Urinary bladder (tissue), 3 donors: ENCODE measurements at regions not wholly inside any gene's neighbourhood (a gene's known extent, or its start where the extent isn't known, plus 50 kb on each side); places are given as distances from the start of the nearest gene placed in this dataset.
"Not testable (repeated sequence)": the region's sequence is repeated elsewhere in the genome, so short reads cannot be mapped to it uniquely, and the experiment has no call there.

Source experiments
- DNase-seq: peaks from one replicate; pipeline ENCODE4 v3.0.0-alpha.2; 2015; ENCODE audit errors: extremely low spot score
- H3K27ac ChIP-seq: one replicate; pipeline ENCODE4 v1.5.1; 2013; ENCODE audit warnings: low read depth, mild to moderate bottlenecking, moderate library complexity
- H3K36me3 ChIP-seq: one replicate; pipeline ENCODE4 v1.6.1; 2013; ENCODE audit warnings: mild to moderate bottlenecking, moderate library complexity; ENCODE audit not compliant: insufficient read depth
- H3K4me1 ChIP-seq: one replicate; pipeline ENCODE4 v1.6.1; 2013; ENCODE audit warnings: mild to moderate bottlenecking, moderate library complexity; ENCODE audit not compliant: insufficient read depth
- H3K4me3 ChIP-seq: one replicate; pipeline ENCODE4 v1.5.1; 2013; ENCODE audit warnings: low read depth, low read length
- WGBS: extraction: QIAGEN DNeasy Blood & Tissue Kit; methylation state at CpG from one replicate; pipeline ENCODE4 v1.1.7; 2013; 5-methylcytosine and 5-hydroxymethylcytosine counted together
- donor health status: healthy with polysubstance abuse.
- donor health status: healthy.

DNA sequence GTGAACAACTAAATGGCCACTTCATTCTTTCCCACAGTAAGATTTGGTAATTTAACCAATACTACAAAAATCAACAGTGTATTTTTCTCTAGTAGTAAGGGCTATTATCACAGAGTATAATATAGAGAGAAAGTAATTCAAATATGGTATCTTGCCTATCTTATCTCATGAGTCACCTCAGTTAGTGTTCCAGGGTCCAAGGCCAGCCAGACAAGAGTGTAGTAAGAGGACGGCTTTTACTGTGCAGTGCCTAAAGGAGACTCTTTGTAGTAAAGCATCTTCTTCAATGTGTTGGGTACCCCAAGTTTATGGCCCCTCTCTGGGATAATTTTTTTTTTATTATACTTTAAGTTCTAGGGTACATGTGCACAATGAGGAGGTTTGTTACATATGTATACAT lies 607.4 kb downstream of the PKHD1 start:
- DNase-seq = no peak
- Histone ChIP-seq H3K4me3 (no peak overlapping the region), H3K36me3 (no peaks in the 10 kb centered on the region), H3K27ac (no peak overlapping the region), H3K4me1 (no peaks in the 10 kb centered on the region)
- 82% methylated on average over 1 of the region's 1 CpG for WGBS

DNA sequence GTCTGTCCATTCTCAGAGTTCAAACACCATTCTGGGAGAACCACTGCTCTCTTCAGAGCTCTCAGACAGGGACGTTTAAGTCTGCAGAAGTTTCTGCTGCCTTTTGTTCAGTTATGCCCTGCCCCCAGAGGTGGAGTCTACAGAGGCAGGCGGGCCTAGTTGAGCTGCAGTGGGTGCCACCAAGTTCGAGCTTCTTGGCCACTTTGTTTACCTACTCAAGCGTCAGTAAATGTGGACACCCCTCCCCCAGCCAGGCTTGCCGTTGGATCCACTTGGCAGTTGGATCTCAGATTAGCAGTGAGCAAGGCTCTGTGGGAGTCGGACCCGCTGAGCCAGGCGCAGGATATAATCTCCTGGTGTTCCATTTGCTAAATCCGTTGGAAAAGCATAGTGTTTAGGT lies 601.5 kb downstream of the PKHD1 start:
- DNase-seq, H3K4me1 ChIP-seq, H3K27ac ChIP-seq, H3K36me3 ChIP-seq, H3K4me3 ChIP-seq: not testable (repeated sequence)
- WGBS = 90% methylated on average over 9 of the region's 9 CpGs

DNA sequence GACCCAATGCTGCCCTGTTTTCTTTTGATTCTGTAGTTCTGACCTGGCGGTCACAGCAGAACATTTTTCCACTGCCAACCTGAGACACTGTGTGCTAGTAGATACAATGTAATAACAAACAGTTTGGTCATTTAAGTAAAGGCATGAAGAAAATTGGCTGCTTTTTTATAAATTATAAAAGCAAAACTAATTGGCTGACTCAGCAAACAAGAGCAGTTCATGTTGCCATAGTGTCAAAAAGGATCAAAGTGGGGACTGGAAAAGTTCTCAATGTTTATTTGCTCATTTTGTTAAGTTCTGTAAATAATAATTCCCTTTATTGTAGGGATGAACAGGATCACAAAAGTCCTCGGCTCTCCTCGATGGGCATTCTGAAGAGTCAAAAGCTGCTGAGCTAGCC lies 599.5 kb downstream of the PKHD1 start:
- no peak overlapping the region for H3K27ac ChIP-seq
- H3K4me1 ChIP-seq = no peaks in the 10 kb centered on the region
- DNase-seq = no peak
- no peaks in the 10 kb centered on the region for H3K36me3 ChIP-seq
- WGBS = 90% methylated on average over 3 of the region's 3 CpGs
- H3K4me3 ChIP-seq = no peak overlapping the region

DNA sequence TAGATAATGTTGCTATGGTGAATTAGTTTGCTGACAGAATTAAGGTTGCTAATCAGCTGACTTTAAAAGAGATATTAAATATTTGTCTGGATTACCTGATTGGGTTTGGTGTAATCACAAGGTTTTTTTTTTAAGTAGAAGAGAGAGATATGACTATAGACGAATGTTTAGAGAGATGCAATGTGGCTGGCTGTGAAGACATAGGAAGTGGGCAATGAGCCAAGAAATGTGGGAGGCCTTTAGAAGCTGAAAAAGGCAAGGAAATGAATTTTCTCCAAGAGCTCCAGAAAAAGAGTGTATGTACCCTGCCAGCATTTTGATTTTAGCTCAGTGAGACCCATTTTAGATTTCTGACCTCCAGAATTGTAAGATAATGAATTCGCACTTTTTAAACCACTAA lies 598.3 kb downstream of the PKHD1 start:
- Histone ChIP-seq H3K4me1 (no peaks in the 10 kb centered on the region), H3K4me3 (no peak overlapping the region), H3K36me3 (no peaks in the 10 kb centered on the region), H3K27ac (no peak overlapping the region)
- WGBS = 43% methylated on average over 2 of the region's 2 CpGs
- DNase-seq = no peak

DNA sequence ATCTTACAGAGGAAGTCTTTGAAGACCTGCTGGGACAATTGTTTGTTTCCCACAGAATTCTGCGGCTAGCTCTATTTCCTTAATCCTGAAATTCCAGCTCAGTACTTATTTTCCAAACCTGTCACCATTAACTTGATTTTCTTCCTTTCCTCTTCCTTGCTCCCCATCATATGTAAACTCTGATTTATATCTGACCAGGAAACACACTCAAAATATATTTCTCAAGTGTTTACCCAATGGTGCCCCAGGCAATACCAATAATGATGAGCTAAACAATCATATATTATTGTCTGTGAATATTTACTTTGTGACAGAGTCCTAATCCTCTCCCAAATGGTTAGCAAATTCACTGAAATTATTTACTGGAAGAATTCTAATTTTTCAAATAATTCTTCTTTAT lies 597.3 kb downstream of the PKHD1 start:
- 58% methylated on average over 1 of the region's 1 CpG for WGBS
- Histone ChIP-seq H3K4me1 (no peaks in the 10 kb centered on the region), H3K36me3 (no peaks in the 10 kb centered on the region), H3K27ac (no peak overlapping the region), H3K4me3 (no peak overlapping the region)
- no peak for DNase-seq

DNA sequence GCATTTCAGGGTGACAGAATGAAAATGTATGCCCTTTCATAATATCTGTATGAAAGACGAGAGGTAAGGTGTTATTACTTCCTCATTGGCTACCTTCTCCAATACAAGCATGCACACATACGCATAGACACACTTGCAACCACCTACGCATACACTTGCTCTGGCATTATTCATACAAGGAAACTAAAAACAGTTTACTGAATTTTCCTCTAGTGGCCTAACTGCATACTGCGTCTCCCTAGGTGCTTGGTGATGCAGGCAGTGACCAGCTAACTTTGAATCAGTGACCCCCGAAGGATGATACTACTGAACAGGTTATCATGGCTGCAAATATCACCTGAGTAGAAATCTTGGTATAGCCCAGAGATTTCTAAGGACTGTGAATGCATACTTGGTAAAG lies 593.1 kb downstream of the PKHD1 start:
- 86% methylated on average over 5 of the region's 5 CpGs for whole genome bisulfite sequencing
- Histone ChIP-seq H3K36me3 (no peaks in the 10 kb centered on the region), H3K27ac (no peak overlapping the region), H3K4me3 (no peak overlapping the region), H3K4me1 (no peaks in the 10 kb centered on the region)
- DNase-seq = no peak

DNA sequence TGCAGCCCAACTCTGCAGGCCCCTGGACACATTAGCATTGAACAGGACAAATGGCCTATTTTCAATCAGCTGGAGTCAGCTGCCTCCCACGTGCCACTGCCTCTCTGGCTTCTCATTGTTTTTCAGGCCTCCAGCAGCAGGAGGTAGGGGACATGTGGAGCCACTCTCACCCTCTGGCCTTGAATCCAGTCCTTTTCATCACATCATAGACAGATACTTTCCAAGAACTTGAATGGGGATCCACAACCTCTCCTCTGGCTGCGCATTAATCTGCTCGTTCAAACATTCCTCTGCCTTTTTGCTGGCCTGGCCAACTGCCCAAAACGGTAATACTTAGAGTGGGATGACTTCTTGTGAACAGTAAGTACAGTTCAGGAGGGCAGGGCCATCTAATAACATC lies 592.3 kb downstream of the PKHD1 start:
- no peak overlapping the region for H3K4me3 ChIP-seq
- no peak for DNase-seq
- H3K27ac ChIP-seq = no peak overlapping the region
- no peaks in the 10 kb centered on the region for H3K36me3 ChIP-seq
- no peaks in the 10 kb centered on the region for H3K4me1 ChIP-seq
- 25% methylated on average over 4 of the region's 4 CpGs for WGBS

DNA sequence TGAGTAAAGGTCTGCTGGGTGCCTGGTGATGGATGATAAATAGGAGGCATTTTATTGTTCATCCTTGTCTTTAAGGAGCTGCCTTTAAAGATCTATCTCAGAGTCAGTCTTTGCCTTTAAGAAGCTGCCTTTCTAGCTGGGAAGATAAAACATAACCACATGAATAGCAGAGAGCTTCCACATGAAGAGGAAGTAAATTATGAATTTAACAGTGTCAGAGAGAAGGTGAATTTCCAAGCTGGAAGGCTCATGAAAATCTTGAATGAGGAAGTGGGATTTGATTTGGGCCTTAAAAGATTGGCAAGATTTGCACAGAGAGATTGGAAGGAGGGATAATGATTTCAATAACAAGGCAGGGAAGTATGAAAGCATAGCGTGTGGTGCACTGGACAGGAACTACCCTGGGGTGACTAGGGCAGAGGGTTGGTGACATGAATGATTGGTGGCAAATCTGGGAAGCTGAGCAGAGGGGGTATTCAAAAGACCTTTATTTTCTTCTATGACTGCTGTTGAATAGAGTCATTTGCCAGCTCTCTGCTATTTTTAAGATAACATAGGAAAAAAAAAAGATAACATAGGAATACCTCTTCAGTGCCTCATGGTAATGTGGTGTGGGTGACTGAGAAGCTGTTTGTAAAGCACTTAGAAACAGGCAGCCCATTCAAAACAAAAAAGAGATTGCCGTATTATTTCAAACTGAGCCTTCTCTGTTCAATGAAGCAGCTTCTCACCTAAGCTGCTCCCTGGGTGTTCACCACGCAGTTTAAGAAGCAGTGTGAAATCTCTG lies 591.6 kb downstream of the PKHD1 start:
- no peaks in the 10 kb centered on the region for H3K36me3 ChIP-seq
- no peaks in the 10 kb centered on the region for H3K4me1 ChIP-seq
- 52% methylated on average over 3 of the region's 3 CpGs for WGBS
- no peak for DNase-seq
- H3K4me3 ChIP-seq = no peak overlapping the region
- H3K27ac ChIP-seq = no peak overlapping the region

DNA sequence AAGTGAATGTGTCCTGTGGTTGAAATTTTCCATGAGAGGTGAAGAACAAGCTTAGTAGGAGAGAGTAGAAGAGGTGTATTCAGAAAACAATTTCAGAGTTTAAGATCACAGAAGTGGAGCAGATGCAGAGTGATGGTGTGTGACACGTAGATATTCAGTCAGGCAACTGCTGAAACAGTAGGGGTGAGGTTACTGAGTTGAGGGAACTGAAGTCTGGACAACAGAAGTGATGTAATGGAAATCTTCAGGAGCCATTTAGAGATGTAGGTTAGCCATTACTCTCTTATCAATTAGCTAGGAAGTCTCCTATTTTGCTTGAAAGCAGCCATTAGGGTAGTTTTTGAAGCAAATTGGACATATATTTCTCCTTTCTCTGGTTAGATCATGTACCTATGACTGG lies 584.4 kb downstream of the PKHD1 start:
- WGBS = 60% methylated on average over 1 of the region's 1 CpG
- Histone ChIP-seq H3K27ac (no peak overlapping the region), H3K36me3 (no peaks in the 10 kb centered on the region), H3K4me3 (no peak overlapping the region), H3K4me1 (no peaks in the 10 kb centered on the region)
- no peak for DNase-seq

DNA sequence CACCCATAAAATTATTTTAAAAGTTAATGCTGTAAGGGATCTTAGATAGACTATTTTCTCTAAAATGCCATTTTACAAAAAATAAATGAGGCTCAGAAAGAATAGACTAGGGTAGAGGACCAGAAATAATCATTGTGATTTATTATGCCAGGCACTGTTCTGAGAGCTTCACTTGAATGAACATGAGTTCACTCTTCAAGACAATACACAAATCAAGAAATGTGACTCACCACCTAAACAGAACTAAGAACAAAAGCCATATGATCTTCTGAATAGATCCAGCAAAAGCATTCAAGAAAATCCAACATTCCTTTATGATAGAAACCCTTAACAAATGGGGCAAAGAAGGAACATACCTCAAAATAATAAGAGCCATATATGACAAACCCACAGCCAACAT lies 582.0 kb downstream of the PKHD1 start:
- DNase-seq = no peak
- H3K27ac ChIP-seq = no peak overlapping the region
- no peaks in the 10 kb centered on the region for H3K4me1 ChIP-seq
- H3K36me3 ChIP-seq = no peaks in the 10 kb centered on the region
- H3K4me3 ChIP-seq = no peak overlapping the region

DNA sequence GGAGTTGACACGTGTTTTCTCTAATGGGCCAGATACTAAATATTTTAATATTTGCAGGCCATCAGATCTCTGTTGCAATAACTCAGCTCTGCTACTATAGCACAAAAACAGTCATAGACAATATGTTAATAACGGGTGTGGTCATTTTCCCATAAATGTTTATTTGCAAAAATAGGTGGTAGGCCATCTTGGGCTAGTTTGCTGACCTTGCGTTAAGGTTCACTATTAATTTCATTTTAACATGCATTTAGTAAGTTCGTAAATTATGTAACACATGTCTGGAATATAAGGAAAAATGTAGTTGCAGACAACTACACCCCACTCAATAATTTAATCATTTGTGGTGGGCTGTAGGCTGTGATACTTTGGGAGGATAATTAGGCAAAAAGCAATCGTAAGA lies 577.8 kb downstream of the PKHD1 start:
- Histone ChIP-seq H3K4me1 (no peaks in the 10 kb centered on the region), H3K27ac (no peak overlapping the region), H3K36me3 (no peaks in the 10 kb centered on the region), H3K4me3 (no peak overlapping the region)
- no peak for DNase-seq
- WGBS = 88% methylated on average over 5 of the region's 5 CpGs

DNA sequence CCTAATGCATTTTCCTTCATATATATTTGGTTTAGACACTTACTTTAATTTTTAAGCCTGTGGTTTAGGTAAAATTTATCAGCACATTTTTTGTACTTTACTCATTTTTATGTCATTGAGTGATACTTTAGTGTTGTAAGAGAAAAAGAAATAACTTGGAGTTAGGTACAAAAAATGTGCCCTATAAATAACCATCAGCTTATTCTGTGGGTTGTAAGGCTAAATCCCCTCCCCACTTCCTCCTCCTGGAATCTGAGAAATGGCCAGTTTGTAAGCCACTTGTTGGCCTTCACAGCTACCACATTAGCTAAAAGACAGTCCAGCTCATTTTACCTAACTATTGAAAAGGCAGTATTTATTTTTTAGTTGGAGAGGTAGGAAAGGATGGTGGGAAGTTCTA lies 576.3 kb downstream of the PKHD1 start:
- H3K4me1 ChIP-seq = no peaks in the 10 kb centered on the region
- no peak for DNase-seq
- no peak overlapping the region for H3K27ac ChIP-seq
- H3K36me3 ChIP-seq = no peaks in the 10 kb centered on the region
- H3K4me3 ChIP-seq = no peak overlapping the region

DNA sequence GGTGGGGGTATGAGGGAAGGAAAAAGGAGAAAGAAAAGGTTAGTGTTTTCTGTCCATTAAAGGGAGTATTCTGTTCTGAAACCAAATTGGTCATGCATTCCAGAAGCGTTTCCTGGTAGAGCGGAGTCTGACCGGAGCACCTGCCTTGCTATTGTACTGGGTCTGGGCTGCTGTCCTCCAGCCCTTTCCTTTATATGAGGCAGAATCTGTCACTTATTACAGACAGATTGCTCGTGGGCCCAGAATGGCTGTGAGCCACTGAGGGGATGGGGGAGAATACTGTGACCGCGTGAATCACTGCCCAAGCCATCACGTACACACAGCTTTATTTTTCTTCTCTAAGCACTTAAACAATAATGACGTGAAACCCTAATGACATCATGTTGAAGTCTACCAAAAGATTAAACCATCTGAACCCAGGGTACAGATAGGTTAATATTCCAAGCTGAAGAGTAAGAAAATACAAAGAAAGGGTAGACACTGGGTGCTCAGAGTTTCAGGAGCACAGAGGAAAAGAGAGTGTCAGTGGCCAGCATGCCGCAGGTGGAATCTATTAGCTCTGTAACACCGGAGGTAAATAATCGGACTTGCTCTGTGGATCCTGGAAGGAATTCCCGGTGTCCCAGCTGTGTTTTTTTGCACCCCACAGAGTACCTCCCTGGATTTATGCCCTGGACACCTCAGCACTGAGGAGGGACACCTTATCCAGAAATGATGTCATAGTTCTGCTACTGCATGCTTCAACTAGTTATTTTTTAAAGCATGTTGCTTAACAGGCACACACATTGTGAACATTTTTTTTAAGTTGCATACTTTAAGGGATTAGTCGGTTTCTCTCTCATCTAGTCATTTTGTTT lies 573.3 kb downstream of the PKHD1 start:
- WGBS = 54% methylated on average over 13 of the region's 13 CpGs
- Histone ChIP-seq H3K4me3 (no peak overlapping the region), H3K4me1 (no peaks in the 10 kb centered on the region), H3K36me3 (no peaks in the 10 kb centered on the region), H3K27ac (no peak overlapping the region)
- peak; percentile 18 for DNase-seq

DNA sequence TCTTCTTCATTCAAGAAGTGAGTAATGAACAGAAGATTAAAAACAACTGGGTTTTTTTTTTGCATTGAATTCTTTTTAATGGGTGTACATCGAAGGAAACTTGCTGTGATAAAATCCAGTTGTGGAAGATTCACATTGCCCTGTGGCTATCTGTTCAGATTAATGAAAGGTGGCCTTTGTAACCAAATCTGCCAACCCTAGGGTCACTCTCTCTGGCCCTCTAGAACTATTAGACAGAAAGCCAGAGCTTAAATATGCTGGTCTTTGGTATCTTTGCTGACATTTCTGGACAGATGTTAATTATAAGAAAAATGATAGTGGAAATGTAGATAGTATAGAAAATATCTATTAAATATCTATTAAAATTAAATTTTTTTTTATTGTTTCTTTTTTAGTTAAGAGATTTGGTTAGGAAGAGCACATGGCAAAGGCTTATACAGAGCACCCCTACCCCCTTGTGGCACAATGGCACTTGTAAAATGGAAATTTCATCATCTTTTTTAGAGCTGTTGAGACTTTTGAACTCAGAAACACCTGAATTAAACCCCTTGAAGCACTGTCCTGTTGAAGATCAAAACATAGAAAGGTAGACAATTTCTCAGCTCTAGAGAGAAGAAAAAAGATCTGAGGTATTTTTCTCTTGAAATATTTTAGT lies 572.5 kb downstream of the PKHD1 start:
- H3K4me1 ChIP-seq = no peaks in the 10 kb centered on the region
- 30% methylated on average over 1 of the region's 1 CpG for WGBS
- no peak overlapping the region for H3K27ac ChIP-seq
- no peak overlapping the region for H3K4me3 ChIP-seq
- DNase-seq = no peak
- no peaks in the 10 kb centered on the region for H3K36me3 ChIP-seq
